HepG2 (cell line): ENCODE measurements at regions not wholly inside any gene's neighbourhood (a gene's known extent, or its start where the extent isn't known, plus 50 kb on each side); places are given as distances from the start of the nearest gene placed in this dataset.

ENCODE experiments used
- ATAC-seq: fragments of 200-7000 bp; cut with Tn5 transposase; 3 replicates; pipeline ENCODE4 v1.9.1; 2020; ENCODE audit warnings: mild to moderate bottlenecking, moderate library complexity
- BruUV-seq: library from RNA; stranded (reverse); fragments of 400-500 nt; replicated peaks from 2 replicates; lab custom pipeline; 2021; lab: Mats Ljungman, UMichigan
- CTCF ChIA-PET: fragments of 300-600 bp; formaldehyde crosslinking; extraction: SDS; loops from one replicate; lab custom pipeline; 2021; ENCODE audit warnings: low total read pairs, inconsistent platforms, low intra/inter-chr PET ratio; lab: Yijun Ruan, JAX
- POLR2A ChIA-PET: fragments of 350-600 bp; sonication (Branson Sonifier 250); formaldehyde crosslinking; loops from one replicate; lab custom pipeline; 2020; ENCODE audit warnings: antibody characterized with exemption, inconsistent platforms; lab: Yijun Ruan, JAX
- DNase-seq: peaks from one replicate; pipeline ENCODE4 v3.0.0-alpha.2; 2015; ENCODE audit warnings: low spot score
- FAIRE-seq: peaks from 3 replicates; lab custom pipeline; 2011; peaks lifted over from hg19 to GRCh38; lab: Jason Lieb, UNC
- H2AFZ ChIP-seq: one replicate; pipeline ENCODE4 v1.6.1; 2011; ENCODE audit warnings: low read length, inconsistent platforms
- H3K27ac ChIP-seq: fragments of 300-600 bp; 3 replicates; pipeline ENCODE4 v1.8.0; 2011; ENCODE audit warnings: mixed run types, mild to moderate bottlenecking, mixed read lengths, low read length, inconsistent platforms; ENCODE audit not compliant: insufficient read depth; ENCODE audit errors: extremely low read length
- H3K27me3 ChIP-seq, 2 experiments: fragments of 200-600 bp in 1 of 2; 2 replicates in 1 of 2; 3 replicates in 1 of 2; pipeline versions ENCODE4 v1.6.0 to v1.8.0; 2011; ENCODE audit warnings: low read length in 2 of 2, mild to moderate bottlenecking in 2 of 2, moderate library complexity in 2 of 2, inconsistent platforms in 1 of 2; ENCODE audit not compliant: insufficient read depth in 2 of 2, control insufficient read depth in 1 of 2
- H3K36me3 ChIP-seq, 2 experiments: fragments of 200-600 bp in 1 of 2; replicated peaks in 1 of 2; 2 replicates in 1 of 2; 3 replicates in 1 of 2; pipeline versions ENCODE4 v1.5.1 to v1.8.0; 2011; ENCODE audit warnings: low read length in 2 of 2, inconsistent platforms in 1 of 2; ENCODE audit not compliant: insufficient read depth in 2 of 2, control insufficient read depth in 1 of 2
- H3K4me1 ChIP-seq: 2 replicates; pipeline ENCODE4 v1.5.1; 2012; ENCODE audit warnings: low read length, inconsistent platforms; ENCODE audit not compliant: insufficient read depth
- H3K4me2 ChIP-seq: 2 replicates; pipeline ENCODE4 v1.6.0; 2011; ENCODE audit warnings: low read depth, low read length, inconsistent platforms
- H3K4me3 ChIP-seq, 3 experiments: fragments of 200-600 bp in 1 of 3; sonication (generic), shearing (Covaris generic) in 1 of 3; replicated peaks in 1 of 3; 2 replicates each; pipeline ENCODE4 v1.5.1; 2011 to 2016; ENCODE audit warnings: low read length in 3 of 3, inconsistent platforms in 2 of 3, low read depth in 2 of 3, mild to moderate bottlenecking in 2 of 3, control low read depth in 1 of 3, mixed read lengths in 1 of 3; ENCODE audit not compliant: insufficient read depth in 1 of 3
- H3K79me2 ChIP-seq: one replicate; pipeline ENCODE4 v1.6.1; 2011; ENCODE audit warnings: low read length, inconsistent platforms; ENCODE audit not compliant: insufficient read depth
- H3K9ac ChIP-seq: 2 replicates; pipeline ENCODE4 v1.6.0; 2011; ENCODE audit warnings: mild to moderate bottlenecking, low read depth, low read length, inconsistent platforms; ENCODE audit not compliant: insufficient read depth
- H3K9me3 ChIP-seq: 2 replicates; pipeline ENCODE4 v1.5.1; 2012; ENCODE audit warnings: mild to moderate bottlenecking, low read length
- H4K20me1 ChIP-seq: 2 replicates; pipeline ENCODE4 v1.6.0; 2011; ENCODE audit warnings: inconsistent platforms, mild to moderate bottlenecking, low read length, moderate library complexity; ENCODE audit not compliant: insufficient read depth
- CENPBD1 ChIP-seq: sonication (generic); formaldehyde crosslinking; IDR thresholded peaks from 2 replicates; pipeline ENCODE4 v1.8.0; 2022; ENCODE audit warnings: missing genetic modification reagents, low read depth, mild to moderate bottlenecking, borderline replicate concordance
- CENPT ChIP-seq: sonication (generic); formaldehyde crosslinking; IDR thresholded peaks from 2 replicates; pipeline ENCODE4 v1.8.0; 2022; ENCODE audit warnings: low read depth, mild to moderate bottlenecking, moderate library complexity, missing genetic modification reagents
- CTCF ChIP-seq: sonication (generic); formaldehyde crosslinking; IDR thresholded peaks from 2 replicates; pipeline ENCODE4 v1.5.0; 2020; ENCODE audit warnings: mild to moderate bottlenecking, missing genetic modification reagents, moderate library complexity
- HOXA3 ChIP-seq: sonication (generic); formaldehyde crosslinking; IDR thresholded peaks from 2 replicates; pipeline ENCODE4 v1.5.0; 2020; ENCODE audit warnings: missing genetic modification reagents
- KMT2B ChIP-seq: IDR thresholded peaks from 2 replicates; pipeline ENCODE4 v1.6.1; 2016; ENCODE audit warnings: missing genetic modification reagents, missing compliant biosample characterization
- NFE2L2 ChIP-seq: fragments of 150-350 bp; IDR thresholded peaks from 2 replicates; pipeline ENCODE4 v1.6.1; 2014; ENCODE audit warnings: low read length
- SMAD3 ChIP-seq: sonication (generic); formaldehyde crosslinking; IDR thresholded peaks from 2 replicates; pipeline ENCODE4 v1.4.0; 2020; ENCODE audit warnings: missing genetic modification reagents
- ZBTB37 ChIP-seq: sonication (generic); formaldehyde crosslinking; IDR thresholded peaks from 2 replicates; pipeline ENCODE4 v1.4.0; 2020; ENCODE audit warnings: mild to moderate bottlenecking, missing genetic modification reagents
- ZNF292 ChIP-seq: sonication (generic); formaldehyde crosslinking; IDR thresholded peaks from 2 replicates; pipeline ENCODE4 v1.8.1; 2022; ENCODE audit warnings: mild to moderate bottlenecking, low read depth, missing genetic modification reagents, borderline replicate concordance
- ZNF362 ChIP-seq: sonication (generic); formaldehyde crosslinking; IDR thresholded peaks from 2 replicates; pipeline ENCODE4 v1.4.0; 2020; ENCODE audit warnings: missing genetic modification reagents, mild to moderate bottlenecking, borderline replicate concordance
- ZNF569 ChIP-seq: sonication (generic); formaldehyde crosslinking; IDR thresholded peaks from 2 replicates; pipeline ENCODE4 v1.5.0; 2020; ENCODE audit warnings: mild to moderate bottlenecking, missing genetic modification reagents, moderate library complexity, borderline replicate concordance
- ZNF615 ChIP-seq: sonication (generic); formaldehyde crosslinking; IDR thresholded peaks from 2 replicates; pipeline ENCODE4 v1.5.0; 2020; ENCODE audit warnings: mild to moderate bottlenecking, missing genetic modification reagents, borderline replicate concordance
- ZNF652 ChIP-seq: IDR thresholded peaks from 2 replicates; pipeline ENCODE4 v1.6.1; 2016; ENCODE audit warnings: low read depth, borderline replicate concordance
- ZNF773 ChIP-seq: sonication (generic); formaldehyde crosslinking; IDR thresholded peaks from 2 replicates; pipeline ENCODE4 v1.4.0; 2020; ENCODE audit warnings: missing genetic modification reagents, borderline replicate concordance
- ZSCAN20 ChIP-seq: sonication (generic); formaldehyde crosslinking; IDR thresholded peaks from 2 replicates; pipeline ENCODE4 v1.4.0; 2020; ENCODE audit warnings: missing genetic modification reagents, mild to moderate bottlenecking, borderline replicate concordance
- ZSCAN21 ChIP-seq: sonication (generic); formaldehyde crosslinking; IDR thresholded peaks from 2 replicates; pipeline ENCODE4 v1.8.0; 2022; ENCODE audit warnings: mild to moderate bottlenecking, missing genetic modification reagents, moderate library complexity, borderline replicate concordance
- whole genome bisulfite sequencing: methylation state at CpG from one replicate; pipeline ENCODE4 v1.1.6; 2017; ENCODE audit warnings: low lambda C conversion rate; 5-methylcytosine and 5-hydroxymethylcytosine counted together
- in situ Hi-C: cut with HindIII; loops from 2 replicates; pipeline ENCODE4 v1.10.0; 2017; ENCODE audit warnings: low pct_unique_long_range_greater_than_20kb; ENCODE audit not compliant: extremely low pct_ligation_motif_present
- intact Hi-C: fragments of 100-400 bp; cut with micrococcal nuclease; formaldehyde crosslinking; loops from one replicate; pipeline ENCODE4 v1.10.0; 2022; ENCODE audit not compliant: unreplicated experiment

- Histone ChIP-seq H4K20me1 (no peaks in the 10 kb centered on the region), H3K4me3 (no peak overlapping the region), H3K9me3 (no peaks in the 10 kb centered on the region), H3K79me2 (no peaks in the 10 kb centered on the region), H3K9ac (no peak overlapping the region), H3K4me1 (no peaks in the 10 kb centered on the region)
- intact Hi-C loops (no loop called here), in situ Hi-C loops (no loop called here)
- 0% methylated on average over 2 of the region's 2 CpGs for WGBS
- ChIA-PET CTCF (no interaction called here), POLR2A (no interaction called here)
- no peak for FAIRE-seq
- no peak for ATAC-seq
- TF ChIP-seq ZBTB37 (no peak), ZNF615 (no peak), NFE2L2 (0 out of 2 replicates have a peak, but pooled peaks have one; percentile 10), ZSCAN20 (CRISPR knock-in tag) (no peak), CENPT (no peak), SMAD3 (CRISPR knock-in tag) (no peak), ZNF292 (CRISPR knock-in tag) (no peak), ZNF652 (CRISPR knock-in tag) (no peak)
- TF ChIP-seq, all 625 proteins: peak for 1
- no peak for DNase-seq
- H2AFZ ChIP-seq: no peak overlapping the region
- H3K36me3 ChIP-seq: no peaks in the 10 kb centered on the region
- BruUV-seq: no TSS peak
- no peak overlapping the region for H3K27ac ChIP-seq
- H3K27me3 ChIP-seq: no peaks in the 10 kb centered on the region
- H3K4me2 ChIP-seq: no peak overlapping the region
Observed at GRCh38 chr4:89468602-89469001, 161.0 kb upstream of the GPRIN3 start.

- POLR2A ChIA-PET: no interaction called here
- ATAC-seq: no peak
- no peak for TF ChIP-seq ZNF362 (CRISPR knock-in tag)
- no peak for TF ChIP-seq ZNF569 (CRISPR knock-in tag)
- TF ChIP-seq KMT2B: no peak
- no peak for TF ChIP-seq ZSCAN21 (CRISPR knock-in tag)
- TF ChIP-seq HOXA3 (CRISPR knock-in tag): no peak
- TF ChIP-seq ZNF773 (CRISPR knock-in tag): no peak
- no peak for TF ChIP-seq CENPBD1 (CRISPR knock-in tag)
- no peak for TF ChIP-seq CTCF (CRISPR knock-in tag)
Observed at GRCh38 chr4:89463341-89463740, 155.7 kb upstream of the GPRIN3 start.

More at GRCh38 chr4:89463341-89463740, 155.7 kb upstream of the GPRIN3 start:
- Histone ChIP-seq H3K27ac (no peak overlapping the region), H3K36me3 (no peaks in the 10 kb centered on the region), H3K4me1 (no peaks in the 10 kb centered on the region), H2AFZ (no peak overlapping the region), H3K79me2 (no peaks in the 10 kb centered on the region), H3K9ac (no peak overlapping the region), H3K9me3 (no peaks in the 10 kb centered on the region), H3K4me3 (no peak overlapping the region), H3K27me3 (no peaks in the 10 kb centered on the region), H4K20me1 (no peaks in the 10 kb centered on the region), H3K4me2 (no peak overlapping the region)
- CTCF ChIA-PET: no interaction called here
- intact Hi-C loops (no loop called here), in situ Hi-C loops (no loop called here)
- no peak for FAIRE-seq
- DNase-seq: no peak
- no TSS peak for BruUV-seq
